ENCODE measurements at regions not wholly inside any gene's neighbourhood (a gene's known extent, or its start where the extent isn't known, plus 50 kb on each side); places are given as distances from the start of the nearest gene placed in this dataset.

- TF ChIP-seq, protein P1, sequence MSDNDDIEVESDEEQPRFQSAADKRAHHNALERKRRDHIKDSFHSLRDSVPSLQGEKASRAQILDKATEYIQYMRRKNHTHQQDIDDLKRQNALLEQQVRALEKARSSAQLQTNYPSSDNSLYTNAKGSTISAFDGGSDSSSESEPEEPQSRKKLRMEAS (CRISPR knock-in tag; IDR thresholded peaks at IDR 0.05): no peak
- TF ChIP-seq SMARCC2 (IDR thresholded peaks at IDR 0.05; ENCODE audit: low read depth): no peak
- no peak for TF ChIP-seq FOXP1 (CRISPR knock-in tag; IDR thresholded peaks at IDR 0.05)
- peak in 1 of 2 experiments; percentile 12; a peak in 1 of 4 replicates for TF ChIP-seq MAZ (CRISPR knock-in tag; conservative IDR thresholded peaks at IDR 0.05 in 1 of 2, IDR thresholded peaks at IDR 0.05 in 1 of 2)
- TF ChIP-seq CBX2 (IDR thresholded peaks at IDR 0.05; ENCODE audit: insufficient read depth, low read length, poor library complexity, severe bottlenecking): no peak
- TF ChIP-seq HMBOX1 (IDR thresholded peaks at IDR 0.05): no peak
- TF ChIP-seq EP300 (IDR thresholded peaks at IDR 0.05; ENCODE audit: low read length): 0 out of 2 replicates have a peak, but pooled peaks have one; percentile 14
- TF ChIP-seq ZNF655 (CRISPR knock-in tag; IDR thresholded peaks at IDR 0.05): no peak
- no peak for TF ChIP-seq TEAD2 (tag; IDR thresholded peaks at IDR 0.05)
- no peak for TF ChIP-seq ZBTB43 (CRISPR knock-in tag; IDR thresholded peaks at IDR 0.05)
- TF ChIP-seq HMG20B (CRISPR knock-in tag; IDR thresholded peaks at IDR 0.05): no peak
- no peak for TF ChIP-seq XRCC4 (IDR thresholded peaks at IDR 0.05; ENCODE audit: extremely low read depth, insufficient read depth, insufficient read length)
- TF ChIP-seq, protein P2, sequence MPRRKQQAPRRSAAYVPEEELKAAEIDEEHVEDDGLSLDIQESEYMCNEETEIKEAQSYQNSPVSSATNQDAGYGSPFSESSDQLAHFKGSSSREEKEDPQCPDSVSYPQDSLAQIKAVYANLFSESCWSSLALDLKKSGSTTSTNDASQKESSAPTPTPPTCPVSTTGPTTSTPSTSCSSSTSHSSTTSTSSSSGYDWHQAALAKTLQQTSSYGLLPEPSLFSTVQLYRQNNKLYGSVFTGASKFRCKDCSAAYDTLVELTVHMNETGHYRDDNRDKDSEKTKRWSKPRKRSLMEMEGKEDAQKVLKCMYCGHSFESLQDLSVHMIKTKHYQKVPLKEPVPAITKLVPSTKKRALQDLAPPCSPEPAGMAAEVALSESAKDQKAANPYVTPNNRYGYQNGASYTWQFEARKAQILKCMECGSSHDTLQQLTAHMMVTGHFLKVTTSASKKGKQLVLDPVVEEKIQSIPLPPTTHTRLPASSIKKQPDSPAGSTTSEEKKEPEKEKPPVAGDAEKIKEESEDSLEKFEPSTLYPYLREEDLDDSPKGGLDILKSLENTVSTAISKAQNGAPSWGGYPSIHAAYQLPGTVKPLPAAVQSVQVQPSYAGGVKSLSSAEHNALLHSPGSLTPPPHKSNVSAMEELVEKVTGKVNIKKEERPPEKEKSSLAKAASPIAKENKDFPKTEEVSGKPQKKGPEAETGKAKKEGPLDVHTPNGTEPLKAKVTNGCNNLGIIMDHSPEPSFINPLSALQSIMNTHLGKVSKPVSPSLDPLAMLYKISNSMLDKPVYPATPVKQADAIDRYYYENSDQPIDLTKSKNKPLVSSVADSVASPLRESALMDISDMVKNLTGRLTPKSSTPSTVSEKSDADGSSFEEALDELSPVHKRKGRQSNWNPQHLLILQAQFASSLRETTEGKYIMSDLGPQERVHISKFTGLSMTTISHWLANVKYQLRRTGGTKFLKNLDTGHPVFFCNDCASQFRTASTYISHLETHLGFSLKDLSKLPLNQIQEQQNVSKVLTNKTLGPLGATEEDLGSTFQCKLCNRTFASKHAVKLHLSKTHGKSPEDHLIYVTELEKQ (CRISPR knock-in tag; IDR thresholded peaks at IDR 0.05): no peak
- no peak for TF ChIP-seq TAF9B (IDR thresholded peaks at IDR 0.05; ENCODE audit: partially characterized antibody)
- no peak for TF ChIP-seq MAFG (tag; conservative IDR thresholded peaks at IDR 0.05)
- TF ChIP-seq GTF2A2 (tag; IDR thresholded peaks at IDR 0.05): no peak
- no peak for TF ChIP-seq TFAP4 (CRISPR knock-in tag; IDR thresholded peaks at IDR 0.05; ENCODE audit: borderline replicate concordance)
- peak in 1 of 2 experiments; percentile 37; a peak in 1 of 4 replicates for TF ChIP-seq TEAD1 (CRISPR knock-in tag; IDR thresholded peaks at IDR 0.05)
These were observed 143.6 kb downstream of the VEGFA start (continued) for GRCh38 chr6:43913375-43914271.

Data from K562 (cell line).